K562 (cell line): ENCODE measurements at regions not wholly inside any gene's neighbourhood (a gene's known extent, or its start where the extent isn't known, plus 50 kb on each side); places are given as distances from the start of the nearest gene placed in this dataset.

ENCODE experiments used
- ATAC-seq: fragments of 200-7000 bp; cut with Tn5 transposase; 3 replicates; pipeline ENCODE4 v1.9.1; 2020; ENCODE audit warnings: moderate library complexity
- BruUV-seq: library from RNA; stranded (reverse); fragments of 400-500 nt; replicated peaks from 2 replicates; lab custom pipeline; 2021; lab: Mats Ljungman, UMichigan
- CTCF ChIA-PET: fragments of 300-600 bp; formaldehyde crosslinking; extraction: SDS; loops from one replicate; lab custom pipeline; 2021; ENCODE audit warnings: low intra/inter-chr PET ratio; lab: Yijun Ruan, JAX
- POLR2A ChIA-PET: fragments of 300-600, 350-650 bp; sonication (Branson Sonifier 250); formaldehyde crosslinking; extraction: SDS; loops from one replicate; lab custom pipeline; 2021; ENCODE audit warnings: antibody characterized with exemption, inconsistent platforms; lab: Yijun Ruan, JAX
- DNase-seq, 4 experiments: peaks; one replicate each; pipeline versions ENCODE4 v3.0.0 to v3.0.0-alpha.2; 2011 to 2018; ENCODE audit warnings: low spot score in 3 of 4, mixed read lengths in 3 of 4; ENCODE audit errors: extremely low read depth in 1 of 4
- FAIRE-seq: peaks from 2 replicates; lab custom pipeline; 2011; peaks lifted over from hg19 to GRCh38; lab: Jason Lieb, UNC
- H2AFZ ChIP-seq: 2 replicates; pipeline ENCODE4 v1.6.0; 2011; ENCODE audit warnings: low read depth, low read length, control low read depth, inconsistent platforms
- H3K27ac ChIP-seq: fragments of 200-600 bp; 3 replicates; pipeline ENCODE4 v1.8.0; 2011; ENCODE audit warnings: low read depth, mild to moderate bottlenecking, control low read depth, inconsistent platforms, low read length, moderate library complexity, mixed read lengths; ENCODE audit errors: extremely low read depth
- H3K27me3 ChIP-seq, 2 experiments: fragments of 300-600 bp in 1 of 2; 2 replicates in 1 of 2; 3 replicates in 1 of 2; pipeline versions ENCODE4 v1.6.0 to v1.8.0; 2011; ENCODE audit warnings: inconsistent platforms in 2 of 2, low read length in 2 of 2, mild to moderate bottlenecking in 1 of 2, mixed read lengths in 1 of 2, moderate library complexity in 1 of 2; ENCODE audit not compliant: control insufficient read depth in 2 of 2, insufficient read depth in 2 of 2
- H3K36me3 ChIP-seq: fragments of 300-600 bp; 3 replicates; pipeline ENCODE4 v1.8.0; 2011; ENCODE audit warnings: mild to moderate bottlenecking, low read length, inconsistent platforms; ENCODE audit not compliant: control insufficient read depth, insufficient read depth
- H3K4me1 ChIP-seq, 2 experiments: fragments of 200-600 bp in 1 of 2; replicated peaks in 1 of 2; 2 replicates in 1 of 2; 3 replicates in 1 of 2; pipeline versions ENCODE4 v1.5.1 to v1.8.0; 2011; ENCODE audit warnings: inconsistent platforms in 2 of 2, low read length in 2 of 2, mild to moderate bottlenecking in 1 of 2, mixed read lengths in 1 of 2, moderate library complexity in 1 of 2; ENCODE audit not compliant: control insufficient read depth in 2 of 2, insufficient read depth in 2 of 2
- H3K4me2 ChIP-seq: 2 replicates; pipeline ENCODE4 v1.6.1; 2011; ENCODE audit warnings: low read length, control low read depth, inconsistent platforms, mixed read lengths; ENCODE audit not compliant: insufficient read depth
- H3K4me3 ChIP-seq: fragments of 200-600 bp; sonication (generic), shearing (Covaris generic); 2 replicates; pipeline ENCODE4 v1.5.1; 2016; ENCODE audit warnings: control low read depth, inconsistent platforms
- H3K79me2 ChIP-seq: fragments of 200-600 bp; 3 replicates; pipeline ENCODE4 v1.8.0; 2011; ENCODE audit warnings: low read length, inconsistent platforms; ENCODE audit not compliant: control insufficient read depth, insufficient read depth
- H3K9ac ChIP-seq, 2 experiments: 2 replicates each; pipeline versions ENCODE4 v1.6.0 to v1.6.1; 2011; ENCODE audit warnings: low read depth in 2 of 2, low read length in 2 of 2, control low read depth in 1 of 2, inconsistent platforms in 1 of 2, mild to moderate bottlenecking in 1 of 2, mixed read lengths in 1 of 2; ENCODE audit not compliant: insufficient read depth in 1 of 2
- H3K9me1 ChIP-seq: one replicate; pipeline ENCODE4 v1.6.0; 2011; ENCODE audit warnings: inconsistent platforms, mild to moderate bottlenecking, low read length, moderate library complexity; ENCODE audit not compliant: control insufficient read depth, insufficient read depth
- H3K9me3 ChIP-seq: replicated peaks from 2 replicates; pipeline ENCODE4 v1.5.1; 2011; ENCODE audit warnings: low read depth, low read length, inconsistent platforms; ENCODE audit not compliant: control insufficient read depth, insufficient read depth
- H4K20me1 ChIP-seq: replicated peaks from 2 replicates; pipeline ENCODE4 v1.6.1; 2011; ENCODE audit warnings: low read length, inconsistent platforms, mixed read lengths; ENCODE audit not compliant: control insufficient read depth, insufficient read depth
- CBX8 ChIP-seq: fragments of 200-600 bp; sonication (generic); IDR thresholded peaks from 2 replicates; pipeline ENCODE4 v1.6.1; 2012; ENCODE audit warnings: borderline replicate concordance, mixed run types, low read depth, mild to moderate bottlenecking, moderate library complexity, mixed read lengths, low read length, control low read depth, inconsistent platforms; ENCODE audit not compliant: poor library complexity, severe bottlenecking; ENCODE audit errors: extremely low read depth
- HNRNPLL ChIP-seq: fragments of 200-400 bp; formaldehyde crosslinking; IDR thresholded peaks from 2 replicates; pipeline ENCODE4 v1.6.1; 2017; ENCODE audit warnings: low read length, low read depth, mild to moderate bottlenecking; ENCODE audit not compliant: poor library complexity, severe bottlenecking
- RAD21 ChIP-seq, 2 experiments: fragments of 250-450 bp in 1 of 2; fragments of 450-650 bp in 1 of 2; sonication (Bioruptor Pico) in 1 of 2; formaldehyde crosslinking in 1 of 2; IDR thresholded peaks in 1 of 2; conservative IDR thresholded peaks in 1 of 2; 2 replicates each; pipeline versions ENCODE4 v1.4.0 to v1.8.0; 2020 to 2022; ENCODE audit warnings: mild to moderate bottlenecking in 2 of 2, moderate library complexity in 1 of 2
- ZFP30 ChIP-seq: fragments of 250-450 bp; sonication (Bioruptor Pico); IDR thresholded peaks from 2 replicates; pipeline ENCODE4 v1.8.0; 2022; ENCODE audit warnings: moderate library complexity, mild to moderate bottlenecking, inconsistent platforms, borderline replicate concordance
- WGBS: fragments of 100-300 bp; shearing (Covaris generic); methylation state at CpG from one replicate; pipeline ENCODE4 v1.1.6; 2016; ENCODE audit warnings: low coverage, mixed read lengths; ENCODE audit not compliant: insufficient coverage; ENCODE audit errors: missing lambda C conversion rate; 5-methylcytosine and 5-hydroxymethylcytosine counted together
- in situ Hi-C: fragments of 300-500 bp; cut with MboI; formaldehyde crosslinking; loops from 4 replicates; pipeline ENCODE4 v1.15.0; 2018; ENCODE audit warnings: inconsistent platforms, mixed read lengths
- intact Hi-C: fragments of 100-400 bp; cut with micrococcal nuclease; formaldehyde crosslinking; loops from 2 replicates; pipeline ENCODE4 v1.14.2; 2022
- TF ChIP-seq, protein P1 (sequence below): sonication (generic); IDR thresholded peaks from 2 replicates; pipeline ENCODE4 v1.6.1; 2016

DNA sequence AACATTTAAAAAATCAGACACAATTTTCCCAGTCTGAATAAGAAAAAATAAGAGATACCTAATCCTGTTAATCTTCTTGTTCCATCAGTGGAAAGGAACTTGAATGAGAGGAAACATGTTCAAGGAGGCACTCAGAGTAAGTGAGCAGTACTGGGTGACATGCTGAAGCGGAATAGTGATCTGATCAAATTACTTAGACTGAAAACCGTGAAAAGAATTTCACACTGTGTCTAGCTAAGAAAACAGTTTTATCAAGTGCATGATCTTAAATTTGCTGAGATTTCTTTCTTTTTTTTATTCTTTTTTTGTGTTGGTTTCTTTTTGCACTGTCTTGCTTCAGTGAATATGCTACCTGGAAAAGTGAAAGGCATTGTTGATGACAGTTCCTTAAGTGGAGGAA lies 249.5 kb upstream of the SLC10A2 start:
- H3K4me3 ChIP-seq: no peak overlapping the region
- H4K20me1 ChIP-seq: no peaks in the 10 kb centered on the region
- CTCF ChIA-PET: no interaction called here
- ATAC-seq: no peak
- no peak for FAIRE-seq
- H3K36me3 ChIP-seq: no peaks in the 10 kb centered on the region
- TF ChIP-seq ZFP30 (CRISPR knock-in tag): no peak
- no peak for TF ChIP-seq CBX8
- no peak for TF ChIP-seq HNRNPLL
- TF ChIP-seq RAD21 (CRISPR knock-in tag; conservative IDR thresholded peaks at IDR 0.05 in 1 of 2, IDR thresholded peaks at IDR 0.05 in 1 of 2): no peak
- TF ChIP-seq, protein P1, sequence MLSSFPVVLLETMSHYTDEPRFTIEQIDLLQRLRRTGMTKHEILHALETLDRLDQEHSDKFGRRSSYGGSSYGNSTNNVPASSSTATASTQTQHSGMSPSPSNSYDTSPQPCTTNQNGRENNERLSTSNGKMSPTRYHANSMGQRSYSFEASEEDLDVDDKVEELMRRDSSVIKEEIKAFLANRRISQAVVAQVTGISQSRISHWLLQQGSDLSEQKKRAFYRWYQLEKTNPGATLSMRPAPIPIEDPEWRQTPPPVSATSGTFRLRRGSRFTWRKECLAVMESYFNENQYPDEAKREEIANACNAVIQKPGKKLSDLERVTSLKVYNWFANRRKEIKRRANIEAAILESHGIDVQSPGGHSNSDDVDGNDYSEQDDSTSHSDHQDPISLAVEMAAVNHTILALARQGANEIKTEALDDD: no peak
- H3K9me3 ChIP-seq: no peaks in the 10 kb centered on the region
- no peak for DNase-seq
- BruUV-seq: no TSS peak
- H3K9me1 ChIP-seq: no peaks in the 10 kb centered on the region
- in situ Hi-C loops: no loop called here
- POLR2A ChIA-PET: no interaction called here
- H3K79me2 ChIP-seq: no peaks in the 10 kb centered on the region
- no peak overlapping the region for H3K4me2 ChIP-seq
- 0% methylated on average over 2 of the region's 2 CpGs for WGBS
- H2AFZ ChIP-seq: no peak overlapping the region
- intact Hi-C loops: no loop called here
- no peak overlapping the region for H3K9ac ChIP-seq
- no peaks in the 10 kb centered on the region for H3K27me3 ChIP-seq
- H3K4me1 ChIP-seq: no peaks in the 10 kb centered on the region
- H3K27ac ChIP-seq: no peak overlapping the region
